ENCODE measurements at regions not wholly inside any gene's neighbourhood (a gene's known extent, or its start where the extent isn't known, plus 50 kb on each side); places are given as distances from the start of the nearest gene placed in this dataset.

DNA sequence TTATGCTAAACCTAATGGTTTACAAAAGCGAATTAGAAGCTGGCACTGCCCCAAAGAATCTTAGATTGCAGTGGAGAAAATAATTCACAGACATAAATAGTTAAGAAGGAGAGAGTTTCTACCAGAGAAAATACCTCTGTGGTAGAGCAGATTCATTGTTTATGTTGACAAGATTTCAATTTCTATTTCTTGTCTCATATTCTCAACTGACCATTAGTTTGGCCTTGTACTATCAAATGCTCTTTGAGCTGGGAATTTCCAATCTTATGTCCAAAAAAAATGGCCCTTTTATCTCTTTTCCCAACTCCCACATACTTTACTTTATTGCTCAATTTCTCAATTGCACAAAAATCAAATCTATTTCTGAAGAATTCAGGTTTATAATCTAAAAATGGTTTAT lies 804.1 kb upstream of the CITED2 start:
- TF ChIP-seq CTCF (IDR thresholded peaks at IDR 0.05; ENCODE audit: poor library complexity) = no peak
- TF ChIP-seq EZH2 (IDR thresholded peaks at IDR 0.05; ENCODE audit: borderline replicate concordance) = no peak
- no peak for TF ChIP-seq EZH2phosphoT487 (IDR thresholded peaks at IDR 0.05; ENCODE audit: low read depth, severe bottlenecking, unreplicated experiment)

All from hepatocyte (in vitro differentiated cells).